SIG-M5 (cell line): ENCODE measurements at regions not wholly inside any gene's neighbourhood (a gene's known extent, or its start where the extent isn't known, plus 50 kb on each side); places are given as distances from the start of the nearest gene placed in this dataset.
"Not testable (repeated sequence)": the region's sequence is repeated elsewhere in the genome, so short reads cannot be mapped to it uniquely, and the experiment has no call there.

ENCODE experiments used
- DNase-seq: peaks from one replicate; lab custom pipeline; 2025; lab: John Stamatoyannopoulos, UW

- DNase-seq, result no peak
These were observed 188.1 kb upstream of the FAM241A start for GRCh38 chr4:111957116-111957515.

- DNase-seq, result no peak
These were observed 187.3 kb upstream of the FAM241A start for GRCh38 chr4:111957997-111958396.

- no peak for DNase-seq
These were observed 186.0 kb upstream of the FAM241A start for GRCh38 chr4:111959222-111959621.

GRCh38 chr4:111960241-111960667, 185.0 kb upstream of the FAM241A start:
- no peak for DNase-seq

- DNase-seq, result not testable (repeated sequence)
These were observed 184.2 kb upstream of the FAM241A start for GRCh38 chr4:111961026-111961425.

- no peak for DNase-seq
These were observed 183.4 kb upstream of the FAM241A start for GRCh38 chr4:111961809-111962208.

- no peak for DNase-seq
These were observed 182.0 kb upstream of the FAM241A start for GRCh38 chr4:111963158-111963700.

- DNase-seq, result no peak
These were observed 167.8 kb upstream of the FAM241A start for GRCh38 chr4:111977419-111977965.

GRCh38 chr4:111979921-111980320, 165.3 kb upstream of the FAM241A start:
- DNase-seq, result no peak

- no peak for DNase-seq
These were observed 163.2 kb upstream of the FAM241A start for GRCh38 chr4:111982089-111982488.

GRCh38 chr4:111984169-111984819, 161.0 kb upstream of the FAM241A start:
- DNase-seq, result no peak

- no peak for DNase-seq
These were observed 159.8 kb upstream of the FAM241A start for GRCh38 chr4:111985426-111985825.

GRCh38 chr4:111986095-111986494, 159.2 kb upstream of the FAM241A start:
- no peak for DNase-seq

GRCh38 chr4:111988514-111988913, 156.7 kb upstream of the FAM241A start:
- no peak for DNase-seq

- no peak for DNase-seq
These were observed 155.4 kb upstream of the FAM241A start for GRCh38 chr4:111989817-111990216.

- no peak for DNase-seq
These were observed 154.1 kb upstream of the FAM241A start for GRCh38 chr4:111991163-111991562.

- DNase-seq, result no peak
These were observed 153.5 kb upstream of the FAM241A start for GRCh38 chr4:111991797-111992196.

GRCh38 chr4:111992351-111993168, 152.7 kb upstream of the FAM241A start:
- DNase-seq, result no peak

- no peak for DNase-seq
These were observed 150.9 kb upstream of the FAM241A start for GRCh38 chr4:111994392-111994791.

- DNase-seq, result no peak
These were observed 147.5 kb upstream of the FAM241A start for GRCh38 chr4:111997785-111998184.

- DNase-seq, result no peak
These were observed 145.5 kb upstream of the FAM241A start for GRCh38 chr4:111999801-112000200.

- no peak for DNase-seq
These were observed 144.2 kb upstream of the FAM241A start for GRCh38 chr4:112001041-112001440.

- DNase-seq, result no peak
These were observed 143.0 kb upstream of the FAM241A start for GRCh38 chr4:112002248-112002661.
